ENCODE measurements at regions not wholly inside any gene's neighbourhood (a gene's known extent, or its start where the extent isn't known, plus 50 kb on each side); places are given as distances from the start of the nearest gene placed in this dataset.

DNA sequence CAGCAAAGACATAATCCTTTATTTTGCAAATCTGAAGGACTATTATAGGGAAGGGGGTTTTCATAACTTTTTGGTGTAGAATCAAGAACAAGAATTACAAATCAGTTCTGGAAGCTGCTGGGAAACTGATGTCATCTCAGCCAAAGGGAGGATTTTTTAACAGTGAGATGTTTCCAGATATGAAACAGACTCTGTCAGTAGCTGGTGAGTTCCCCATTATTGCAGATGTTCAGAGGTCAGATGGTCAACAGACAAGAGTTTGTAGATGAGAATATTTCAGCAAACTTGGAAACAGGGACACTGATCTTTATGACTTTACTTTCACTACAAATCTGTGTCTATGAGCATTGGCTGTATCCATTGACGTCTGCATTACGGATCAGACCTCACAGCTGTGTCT lies 71.9 kb upstream of the LPP start:
- H3K27ac ChIP-seq (ENCODE audit: low read depth, low read length): peak overlapping the region; percentile 76
- peak overlapping the region; percentile 34 for H2AFZ ChIP-seq (ENCODE audit: low read length, unreplicated experiment)

DNA sequence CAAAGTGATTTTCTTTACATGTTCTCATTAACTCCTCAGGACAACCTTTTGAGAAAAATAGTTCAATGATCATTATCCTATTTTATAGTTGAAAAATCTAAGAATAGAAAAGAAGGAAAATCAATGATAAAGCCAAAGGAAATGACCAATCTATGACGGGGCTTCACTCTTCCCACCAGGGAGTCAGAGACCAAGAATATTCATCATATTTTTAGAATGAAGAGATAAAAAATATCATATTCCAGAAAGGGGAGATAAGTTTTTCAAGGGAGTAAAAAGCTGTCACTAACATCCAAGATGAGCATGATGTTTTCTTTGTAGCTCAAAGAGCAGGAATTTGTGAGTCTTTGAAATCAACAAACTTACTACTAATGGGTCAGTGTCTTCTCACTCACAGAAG lies 71.5 kb upstream of the LPP start:
- no peaks in the 10 kb centered on the region for H3K27me3 ChIP-seq (ENCODE audit: insufficient read depth, low read length)
- peak overlapping the region; percentile 76 for H3K27ac ChIP-seq (ENCODE audit: low read depth, low read length)
- H3K4me3 ChIP-seq (ENCODE audit: low read depth, low read length): peak overlapping the region; percentile 33; the same call in 1 of the 2 replicates
- no peaks in the 10 kb centered on the region for H3K36me3 ChIP-seq (ENCODE audit: insufficient read depth, low read length)
- peaks cover 24% of the 10 kb centered on the region for H3K4me1 ChIP-seq (ENCODE audit: control insufficient read depth, insufficient read depth, low read length, unreplicated experiment)
- H3K79me2 ChIP-seq (ENCODE audit: control insufficient read depth, insufficient read depth, low read length, unreplicated experiment): no peaks in the 10 kb centered on the region
- peak overlapping the region; percentile 34 for H2AFZ ChIP-seq (ENCODE audit: low read length, unreplicated experiment)

More for the DNA sequence above, 71.9 kb upstream of the LPP start:
- Histone ChIP-seq H3K4me3 (ENCODE audit: low read depth, low read length) (peak overlapping the region; percentile 33; the same call in 1 of the 2 replicates), H3K79me2 (ENCODE audit: control insufficient read depth, insufficient read depth, low read length, unreplicated experiment) (no peaks in the 10 kb centered on the region), H3K36me3 (ENCODE audit: insufficient read depth, low read length) (no peaks in the 10 kb centered on the region), H3K4me1 (ENCODE audit: control insufficient read depth, insufficient read depth, low read length, unreplicated experiment) (peaks cover 27% of the 10 kb centered on the region), H3K27me3 (ENCODE audit: insufficient read depth, low read length) (no peaks in the 10 kb centered on the region)

GRCh38 chr3:188083011-188083410 lies 70.9 kb upstream of the LPP start:
- H3K36me3 ChIP-seq (ENCODE audit: insufficient read depth, low read length): no peaks in the 10 kb centered on the region
- peaks cover 24% of the 10 kb centered on the region for H3K4me1 ChIP-seq (ENCODE audit: control insufficient read depth, insufficient read depth, low read length, unreplicated experiment)
- H3K27me3 ChIP-seq (ENCODE audit: insufficient read depth, low read length): no peaks in the 10 kb centered on the region
- H3K4me3 ChIP-seq (ENCODE audit: low read depth, low read length): no peak overlapping the region
- no peak overlapping the region; the same call in 1 of the 2 replicates for H3K27ac ChIP-seq (ENCODE audit: low read depth, low read length)
- H2AFZ ChIP-seq (ENCODE audit: low read length, unreplicated experiment): no peak overlapping the region
- no peaks in the 10 kb centered on the region for H3K79me2 ChIP-seq (ENCODE audit: control insufficient read depth, insufficient read depth, low read length, unreplicated experiment)

GRCh38 chr3:188084752-188085583 lies 69.0 kb upstream of the LPP start:
- Histone ChIP-seq H3K4me3 (ENCODE audit: low read depth, low read length) (no peak overlapping the region), H3K4me1 (ENCODE audit: control insufficient read depth, insufficient read depth, low read length, unreplicated experiment) (peaks cover 24% of the 10 kb centered on the region), H2AFZ (ENCODE audit: low read length, unreplicated experiment) (no peak overlapping the region), H3K27me3 (ENCODE audit: insufficient read depth, low read length) (no peaks in the 10 kb centered on the region), H3K36me3 (ENCODE audit: insufficient read depth, low read length) (no peaks in the 10 kb centered on the region), H3K79me2 (ENCODE audit: control insufficient read depth, insufficient read depth, low read length, unreplicated experiment) (no peaks in the 10 kb centered on the region), H3K27ac (ENCODE audit: low read depth, low read length) (no peak overlapping the region)

DNA sequence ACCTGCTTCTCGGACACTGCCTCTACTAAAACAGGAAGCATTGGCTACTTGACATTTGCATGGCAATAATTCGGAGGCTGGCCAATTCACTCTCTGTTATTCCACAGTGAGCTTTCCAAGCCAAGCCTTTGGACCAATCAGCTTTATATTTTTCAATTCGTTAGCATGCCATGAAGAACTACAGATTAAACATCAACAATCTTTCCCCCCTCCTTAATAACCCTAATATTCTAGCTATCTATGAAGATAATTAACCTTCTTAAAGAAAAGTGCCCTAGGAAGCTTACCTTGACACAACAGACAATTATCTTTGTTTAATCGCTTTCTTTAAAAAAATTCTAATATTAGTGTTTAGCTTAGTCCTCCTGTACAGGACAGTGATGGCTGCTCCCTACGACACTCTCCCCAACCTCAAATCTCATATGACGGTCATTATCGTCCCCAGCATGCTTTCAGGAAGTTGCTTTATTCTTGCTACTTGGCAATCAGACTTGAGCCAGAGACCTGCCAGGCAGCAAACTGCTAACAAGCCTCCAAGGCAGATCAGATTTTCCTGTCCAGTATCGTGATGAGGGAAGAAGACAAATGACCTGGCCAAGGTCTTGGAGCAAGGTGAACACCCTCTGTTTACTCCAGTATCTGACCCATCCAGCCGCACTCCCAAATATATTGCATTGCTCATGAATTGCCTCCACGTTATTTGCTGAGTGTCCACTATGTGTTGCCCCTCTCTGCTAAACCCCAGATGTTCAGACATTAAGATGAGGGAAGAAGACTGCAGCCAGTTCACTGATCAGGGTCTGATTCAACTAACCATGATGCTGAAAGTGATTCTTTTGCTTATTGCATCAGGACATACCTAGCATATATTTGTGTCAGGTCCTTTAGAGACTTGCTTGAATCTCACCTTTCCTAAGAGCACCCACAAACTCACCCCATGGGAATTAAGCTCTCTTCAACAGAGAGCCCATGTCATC lies 68.1 kb upstream of the LPP start:
- no peak overlapping the region for H2AFZ ChIP-seq (ENCODE audit: low read length, unreplicated experiment)
- no peak overlapping the region for H3K4me3 ChIP-seq (ENCODE audit: low read depth, low read length)
- H3K4me1 ChIP-seq (ENCODE audit: control insufficient read depth, insufficient read depth, low read length, unreplicated experiment): peaks cover 23% of the 10 kb centered on the region
- H3K27me3 ChIP-seq (ENCODE audit: insufficient read depth, low read length): no peaks in the 10 kb centered on the region
- H3K36me3 ChIP-seq (ENCODE audit: insufficient read depth, low read length): no peaks in the 10 kb centered on the region
- H3K27ac ChIP-seq (ENCODE audit: low read depth, low read length): no peak overlapping the region
- no peaks in the 10 kb centered on the region for H3K79me2 ChIP-seq (ENCODE audit: control insufficient read depth, insufficient read depth, low read length, unreplicated experiment)

DNA sequence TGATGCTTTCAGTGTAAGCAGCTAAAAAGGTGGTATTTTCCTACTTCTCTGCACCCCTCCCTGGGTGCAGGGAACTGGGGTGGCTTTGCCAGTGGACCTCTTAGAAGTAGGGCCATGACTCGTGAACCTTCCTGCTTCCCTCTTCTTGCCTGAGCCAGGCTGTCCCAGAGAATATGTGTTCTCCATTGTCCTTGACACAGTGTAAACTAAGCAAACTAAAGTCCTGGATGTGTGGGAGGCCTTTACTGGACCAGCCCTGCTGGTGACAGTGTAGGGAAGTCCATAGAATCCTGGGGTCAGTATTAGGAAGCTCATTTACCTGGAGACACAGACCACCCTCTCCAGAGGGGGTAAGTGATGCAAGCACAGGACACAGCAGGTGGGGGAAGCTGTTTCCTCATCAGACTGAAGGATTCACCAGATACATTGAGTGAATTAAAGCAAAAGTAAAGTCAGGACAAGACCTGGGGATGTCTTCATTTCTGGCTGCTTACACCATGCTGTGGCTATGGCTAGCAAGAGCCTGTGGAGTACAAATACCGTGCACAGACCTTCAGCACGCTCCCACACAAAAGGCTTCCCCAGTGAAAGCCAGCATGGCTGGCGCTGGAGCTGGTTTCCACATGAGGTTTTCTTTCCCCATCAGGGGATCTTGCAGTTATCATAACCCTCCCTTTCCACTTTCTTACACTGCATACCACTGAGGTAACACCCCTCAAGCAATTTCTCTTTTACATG lies 64.8 kb upstream of the LPP start:
- Histone ChIP-seq H3K36me3 (ENCODE audit: insufficient read depth, low read length) (no peaks in the 10 kb centered on the region), H3K4me3 (ENCODE audit: low read depth, low read length) (no peak overlapping the region), H2AFZ (ENCODE audit: low read length, unreplicated experiment) (no peak overlapping the region), H3K79me2 (ENCODE audit: control insufficient read depth, insufficient read depth, low read length, unreplicated experiment) (no peaks in the 10 kb centered on the region), H3K4me1 (ENCODE audit: control insufficient read depth, insufficient read depth, low read length, unreplicated experiment) (no peaks in the 10 kb centered on the region), H3K27me3 (ENCODE audit: insufficient read depth, low read length) (no peaks in the 10 kb centered on the region), H3K27ac (ENCODE audit: low read depth, low read length) (no peak overlapping the region)

DNA sequence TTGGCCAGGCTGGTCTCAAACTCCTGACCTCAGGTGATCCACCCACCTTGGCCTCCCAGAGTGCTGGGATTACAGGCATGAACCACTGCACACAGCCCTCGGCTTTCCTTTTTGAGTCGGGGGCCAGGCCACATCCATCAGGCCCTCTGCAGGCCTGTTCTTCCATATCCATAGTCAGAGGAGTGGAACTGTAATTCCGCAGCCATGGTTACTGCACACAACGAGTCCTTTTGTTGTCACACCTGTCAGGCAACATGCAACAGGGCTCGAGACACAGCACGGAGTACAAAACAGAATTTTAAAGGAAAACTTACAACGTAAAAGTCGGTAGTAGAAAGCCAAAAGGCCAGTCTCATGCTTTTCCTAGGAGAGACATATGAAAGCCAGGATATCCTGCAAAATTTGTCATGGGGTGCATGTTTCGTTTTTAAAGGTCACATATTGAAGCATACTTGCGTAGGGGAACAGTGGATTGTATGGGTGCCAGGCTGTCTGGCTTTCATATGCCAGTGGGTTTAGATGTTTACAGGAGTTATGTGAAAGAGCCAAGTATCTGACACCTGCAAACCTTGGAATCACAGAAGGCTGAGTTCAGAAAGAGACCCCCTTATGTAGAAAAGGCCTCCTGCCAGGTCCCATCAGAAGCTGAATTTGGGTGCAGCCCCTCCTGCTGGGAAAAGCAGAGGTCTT lies 63.2 kb upstream of the LPP start:
- H3K27ac ChIP-seq (ENCODE audit: low read depth, low read length): no peak overlapping the region
- H3K4me1 ChIP-seq (ENCODE audit: control insufficient read depth, insufficient read depth, low read length, unreplicated experiment): no peaks in the 10 kb centered on the region

GRCh38 chr3:188091746-188092145 lies 62.2 kb upstream of the LPP start:
- H2AFZ ChIP-seq (ENCODE audit: low read length, unreplicated experiment): no peak overlapping the region
- H3K36me3 ChIP-seq (ENCODE audit: insufficient read depth, low read length): no peaks in the 10 kb centered on the region
- H3K4me1 ChIP-seq (ENCODE audit: control insufficient read depth, insufficient read depth, low read length, unreplicated experiment): no peaks in the 10 kb centered on the region
- H3K27me3 ChIP-seq (ENCODE audit: insufficient read depth, low read length): no peaks in the 10 kb centered on the region
- no peak overlapping the region for H3K4me3 ChIP-seq (ENCODE audit: low read depth, low read length)
- no peaks in the 10 kb centered on the region for H3K79me2 ChIP-seq (ENCODE audit: control insufficient read depth, insufficient read depth, low read length, unreplicated experiment)
- H3K27ac ChIP-seq (ENCODE audit: low read depth, low read length): no peak overlapping the region

More for the DNA sequence above, 63.2 kb upstream of the LPP start:
- Histone ChIP-seq H3K79me2 (ENCODE audit: control insufficient read depth, insufficient read depth, low read length, unreplicated experiment) (no peaks in the 10 kb centered on the region), H3K27me3 (ENCODE audit: insufficient read depth, low read length) (no peaks in the 10 kb centered on the region), H3K36me3 (ENCODE audit: insufficient read depth, low read length) (no peaks in the 10 kb centered on the region), H3K4me3 (ENCODE audit: low read depth, low read length) (no peak overlapping the region), H2AFZ (ENCODE audit: low read length, unreplicated experiment) (no peak overlapping the region)

GRCh38 chr3:188092648-188093047 lies 61.3 kb upstream of the LPP start:
- Histone ChIP-seq H3K79me2 (ENCODE audit: control insufficient read depth, insufficient read depth, low read length, unreplicated experiment) (no peaks in the 10 kb centered on the region), H3K4me1 (ENCODE audit: control insufficient read depth, insufficient read depth, low read length, unreplicated experiment) (no peaks in the 10 kb centered on the region), H3K27ac (ENCODE audit: low read depth, low read length) (no peak overlapping the region), H3K27me3 (ENCODE audit: insufficient read depth, low read length) (no peaks in the 10 kb centered on the region), H2AFZ (ENCODE audit: low read length, unreplicated experiment) (no peak overlapping the region), H3K4me3 (ENCODE audit: low read depth, low read length) (no peak overlapping the region), H3K36me3 (ENCODE audit: insufficient read depth, low read length) (no peaks in the 10 kb centered on the region)

DNA sequence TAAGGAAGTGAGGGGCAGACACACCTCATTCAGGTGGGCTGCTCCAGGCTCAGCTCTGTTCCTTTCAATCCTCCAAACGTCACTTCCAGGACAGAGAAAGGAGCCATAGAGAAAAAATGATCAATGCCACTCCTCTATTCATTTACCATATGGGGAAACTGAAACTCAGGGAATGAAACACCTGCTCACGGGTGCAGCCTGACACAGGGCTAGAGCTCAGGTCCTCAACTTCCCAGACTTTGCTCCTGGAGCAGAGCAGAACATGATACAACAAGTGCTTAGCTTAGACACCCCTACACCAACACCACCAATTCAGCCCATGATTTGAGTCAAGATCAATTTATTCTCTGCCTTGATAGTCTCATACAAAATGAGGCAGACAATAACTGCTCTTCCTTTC lies 58.5 kb upstream of the LPP start:
- H3K4me3 ChIP-seq (ENCODE audit: low read depth, low read length): no peak overlapping the region
- H3K27me3 ChIP-seq (ENCODE audit: insufficient read depth, low read length): no peaks in the 10 kb centered on the region
- H3K27ac ChIP-seq (ENCODE audit: low read depth, low read length): no peak overlapping the region
- H3K79me2 ChIP-seq (ENCODE audit: control insufficient read depth, insufficient read depth, low read length, unreplicated experiment): no peaks in the 10 kb centered on the region
- H3K36me3 ChIP-seq (ENCODE audit: insufficient read depth, low read length): no peaks in the 10 kb centered on the region
- no peak overlapping the region for H2AFZ ChIP-seq (ENCODE audit: low read length, unreplicated experiment)
- H3K4me1 ChIP-seq (ENCODE audit: control insufficient read depth, insufficient read depth, low read length, unreplicated experiment): no peaks in the 10 kb centered on the region
